H1 (cell line): ENCODE measurements at regions not wholly inside any gene's neighbourhood (a gene's known extent, or its start where the extent isn't known, plus 50 kb on each side); places are given as distances from the start of the nearest gene placed in this dataset.

Source experiments
- CTCF ChIA-PET: fragments of 300-600 bp; sonication (Branson Sonifier 250); formaldehyde crosslinking; loops from one replicate; lab custom pipeline; 2021; ENCODE audit not compliant: partially characterized antibody; lab: Charles Lee
- POLR2A ChIA-PET: fragments of 300-600 bp; sonication (Branson Sonifier 250); formaldehyde crosslinking; loops from one replicate; lab custom pipeline; 2021; ENCODE audit warnings: inconsistent platforms; ENCODE audit not compliant: partially characterized antibody; lab: Charles Lee
- DNase-seq, 2 experiments: peaks; one replicate each; pipeline versions ENCODE4 v3.0.0 to v3.0.0-alpha.2; 2010 to 2022; ENCODE audit warnings: low spot score in 2 of 2, low read depth in 1 of 2, mixed read lengths in 1 of 2
- FAIRE-seq: peaks from 2 replicates; lab custom pipeline; 2011; peaks lifted over from hg19 to GRCh38; lab: Jason Lieb, UNC
- H2AFZ ChIP-seq: 2 replicates; pipeline ENCODE4 v1.8.1; 2012; ENCODE audit warnings: low read length, inconsistent platforms
- H2AK5ac ChIP-seq: 2 replicates; pipeline ENCODE4 v1.6.1; 2013; ENCODE audit warnings: low read depth, low read length
- H2BK120ac ChIP-seq: replicated peaks from 2 replicates; pipeline ENCODE3; 2013; ENCODE audit warnings: low read depth, low read length, inconsistent platforms
- H2BK12ac ChIP-seq: 2 replicates; pipeline ENCODE4 v1.6.1; 2013; ENCODE audit warnings: low read depth, low read length
- H2BK15ac ChIP-seq: 2 replicates; pipeline ENCODE4 v1.6.1; 2013; ENCODE audit warnings: low read length
- H2BK20ac ChIP-seq: 2 replicates; pipeline ENCODE4 v1.6.1; 2013; ENCODE audit warnings: low read length
- H2BK5ac ChIP-seq: 2 replicates; pipeline ENCODE4 v1.6.1; 2013; ENCODE audit warnings: low read depth, low read length
- H3K14ac ChIP-seq: 2 replicates; pipeline ENCODE4 v1.6.1; 2013; ENCODE audit warnings: inconsistent platforms; ENCODE audit not compliant: insufficient read length
- H3K18ac ChIP-seq: 2 replicates; pipeline ENCODE4 v1.6.1; 2013; ENCODE audit warnings: low read length; ENCODE audit errors: extremely low read depth
- H3K23ac ChIP-seq: 2 replicates; pipeline ENCODE4 v1.6.1; 2013; ENCODE audit warnings: inconsistent platforms; ENCODE audit not compliant: insufficient read length
- H3K23me2 ChIP-seq: 2 replicates; pipeline ENCODE4 v1.6.1; 2013; ENCODE audit warnings: low read depth, low read length
- H3K27ac ChIP-seq: 2 replicates; pipeline ENCODE4 v1.6.1; 2011; ENCODE audit warnings: low read depth, low read length, inconsistent platforms
- H3K27me3 ChIP-seq, 4 experiments: replicated peaks in 1 of 4; 1 replicate in 1 of 4; 2 replicates in 3 of 4; pipeline versions ENCODE4 v1.6.1 to v1.8.1; 2011 to 2013; ENCODE audit warnings: low read length in 3 of 4, mild to moderate bottlenecking in 3 of 4, inconsistent platforms in 2 of 4, mixed read lengths in 2 of 4, moderate library complexity in 1 of 4; ENCODE audit not compliant: control insufficient read depth in 3 of 4, insufficient read depth in 3 of 4; ENCODE audit errors: extremely low read depth in 1 of 4
- H3K36me3 ChIP-seq, 4 experiments: 2 replicates each; pipeline versions ENCODE4 v1.6.1 to v1.8.1; 2011 to 2013; ENCODE audit warnings: mild to moderate bottlenecking in 4 of 4, low read length in 3 of 4, moderate library complexity in 2 of 4, control low read depth in 1 of 4, inconsistent platforms in 1 of 4; ENCODE audit not compliant: insufficient read depth in 4 of 4, control insufficient read depth in 2 of 4
- H3K4ac ChIP-seq: replicated peaks from 2 replicates; pipeline ENCODE3; 2013; ENCODE audit warnings: low read length, low read depth, mixed read lengths, inconsistent platforms; ENCODE audit not compliant: insufficient read length
- H3K4me1 ChIP-seq, 4 experiments: replicated peaks in 1 of 4; 1 replicate in 1 of 4; 2 replicates in 3 of 4; pipeline versions ENCODE4 v1.6.1 to v1.8.1; 2011 to 2013; ENCODE audit warnings: low read length in 3 of 4, inconsistent platforms in 2 of 4, mixed read lengths in 1 of 4; ENCODE audit not compliant: insufficient read depth in 4 of 4, control insufficient read depth in 3 of 4
- H3K4me2 ChIP-seq, 2 experiments: 2 replicates each; pipeline versions ENCODE4 v1.6.1 to v1.8.1; 2011 to 2013; ENCODE audit warnings: low read depth in 2 of 2, low read length in 2 of 2, control low read depth in 1 of 2, inconsistent platforms in 1 of 2, mild to moderate bottlenecking in 1 of 2; ENCODE audit not compliant: insufficient read depth in 1 of 2
- H3K4me3 ChIP-seq, 4 experiments: fragments of 200-600, 300-600 bp in 1 of 4; sonication (generic), shearing (Covaris generic), sonication (Bioruptor Twin) in 1 of 4; 2 replicates each; pipeline versions ENCODE4 v1.5.1 to v1.8.1; 2011 to 2016; ENCODE audit warnings: low read length in 4 of 4, low read depth in 3 of 4, control low read depth in 2 of 4, inconsistent platforms in 2 of 4, mild to moderate bottlenecking in 2 of 4, mixed read lengths in 1 of 4, moderate library complexity in 1 of 4; ENCODE audit not compliant: insufficient read depth in 2 of 4; ENCODE audit errors: extremely low read depth in 1 of 4
- H3K56ac ChIP-seq: replicated peaks from 2 replicates; pipeline ENCODE3; 2013; ENCODE audit warnings: low read depth, mild to moderate bottlenecking, mixed read lengths, low read length, inconsistent platforms; ENCODE audit not compliant: insufficient read length
- H3K79me1 ChIP-seq: 2 replicates; pipeline ENCODE4 v1.6.1; 2013; ENCODE audit warnings: low read depth, low read length, control low read depth
- H3K79me2 ChIP-seq, 2 experiments: 2 replicates each; pipeline versions ENCODE4 v1.6.1 to v1.8.1; 2012 to 2013; ENCODE audit warnings: low read length in 2 of 2, mild to moderate bottlenecking in 2 of 2, inconsistent platforms in 1 of 2; ENCODE audit not compliant: insufficient read depth in 2 of 2, control insufficient read depth in 1 of 2
- H3K9ac ChIP-seq, 4 experiments: replicated peaks in 1 of 4; 1 replicate in 1 of 4; 2 replicates in 3 of 4; pipeline versions ENCODE4 v1.6.1 to v1.8.1; 2011 to 2013; ENCODE audit warnings: low read depth in 3 of 4, low read length in 3 of 4, control low read depth in 2 of 4, mild to moderate bottlenecking in 2 of 4, moderate library complexity in 2 of 4, inconsistent platforms in 1 of 4; ENCODE audit errors: extremely low read depth in 1 of 4
- H3K9me3 ChIP-seq, 2 experiments: 2 replicates each; pipeline versions ENCODE4 v1.6.1 to v1.8.1; 2012 to 2013; ENCODE audit warnings: mild to moderate bottlenecking in 2 of 2, moderate library complexity in 2 of 2, control low read depth in 1 of 2, inconsistent platforms in 1 of 2, low read depth in 1 of 2, low read length in 1 of 2, mixed read lengths in 1 of 2; ENCODE audit not compliant: insufficient read depth in 2 of 2
- H4K20me1 ChIP-seq, 2 experiments: replicated peaks in 1 of 2; 2 replicates each; pipeline versions ENCODE3 to v1.8.1; 2011 to 2013; ENCODE audit warnings: inconsistent platforms in 2 of 2, low read length in 2 of 2, mild to moderate bottlenecking in 1 of 2; ENCODE audit not compliant: insufficient read depth in 2 of 2, control insufficient read depth in 1 of 2
- H4K5ac ChIP-seq: 2 replicates; pipeline ENCODE4 v1.6.1; 2013; ENCODE audit warnings: low read length, low read depth, mixed read lengths, inconsistent platforms; ENCODE audit not compliant: insufficient read length
- H4K8ac ChIP-seq: 2 replicates; pipeline ENCODE4 v1.8.0; 2013; ENCODE audit warnings: mild to moderate bottlenecking, moderate library complexity, low read length, inconsistent platforms; ENCODE audit not compliant: insufficient read depth; ENCODE audit errors: extremely low read depth
- H4K91ac ChIP-seq: replicated peaks from 2 replicates; pipeline ENCODE3; 2013; ENCODE audit warnings: low read length, mixed read lengths, inconsistent platforms; ENCODE audit not compliant: insufficient read length
- ATF2 ChIP-seq: IDR thresholded peaks from 2 replicates; pipeline ENCODE4 v1.6.1; 2012; ENCODE audit warnings: low read length, inconsistent platforms
- CBX5 ChIP-seq: fragments of 300-800, 300-1000 bp; sonication (generic); IDR thresholded peaks from 2 replicates; pipeline ENCODE4 v1.7.1; 2016; ENCODE audit warnings: antibody characterized with exemption, low read length, low read depth
- EP300 ChIP-seq, 2 experiments: IDR thresholded peaks; 1 replicate in 1 of 2; 2 replicates in 1 of 2; pipeline ENCODE4 v1.6.1; 2011 to 2012; ENCODE audit warnings: low read depth in 2 of 2, low read length in 2 of 2, mild to moderate bottlenecking in 2 of 2, borderline replicate concordance in 1 of 2, inconsistent platforms in 1 of 2, moderate library complexity in 1 of 2
- JUND ChIP-seq: IDR thresholded peaks from 2 replicates; pipeline ENCODE4 v1.6.1; 2011; ENCODE audit warnings: mild to moderate bottlenecking, improper control_type of control experiment, low read length
- NRF1 ChIP-seq: IDR thresholded peaks from 2 replicates; pipeline ENCODE4 v1.6.1; 2011; ENCODE audit warnings: mild to moderate bottlenecking, low read depth, low read length, improper control_type of control experiment
- POLR2AphosphoS5 ChIP-seq: IDR thresholded peaks from 2 replicates; pipeline ENCODE4 v1.6.1; 2011; ENCODE audit warnings: low read depth, low read length
- RNF2 ChIP-seq: fragments of 200-900, 300-1000 bp; sonication (generic); IDR thresholded peaks from 2 replicates; pipeline ENCODE4 v1.7.1; 2016; ENCODE audit warnings: borderline replicate concordance, low read depth, mild to moderate bottlenecking, antibody characterized with exemption, low read length; ENCODE audit not compliant: poor library complexity, severe bottlenecking; ENCODE audit errors: missing control alignments
- SRF ChIP-seq: IDR thresholded peaks from 2 replicates; pipeline ENCODE4 v1.6.1; 2011; ENCODE audit warnings: mild to moderate bottlenecking, low read depth, low read length, moderate library complexity
- ZNF274 ChIP-seq: IDR thresholded peaks from 2 replicates; pipeline ENCODE4 v1.7.0; 2012; ENCODE audit warnings: low read length, borderline replicate concordance; ENCODE audit errors: extremely low read depth
- WGBS, 2 experiments: shearing (Covaris generic) in 1 of 2; methylation state at CpG; one replicate each; pipeline versions ENCODE4 v1.1.6 to v1.1.7; 2013 to 2015; ENCODE audit warnings: low lambda C conversion rate in 2 of 2, mixed read lengths in 2 of 2, inconsistent platforms in 1 of 2, low coverage in 1 of 2, missing lambda C conversion rate in 1 of 2; ENCODE audit not compliant: insufficient replicate concordance in 2 of 2, insufficient coverage in 1 of 2, insufficient read length in 1 of 2; ENCODE audit errors: extremely low coverage in 1 of 2, missing lambda C conversion rate in 1 of 2; 5-methylcytosine and 5-hydroxymethylcytosine counted together

GRCh38 chr4:79673898-79674297 lies 265.9 kb upstream of the GK2 start:
- 96% methylated on average over 3 of the region's 3 CpGs; no CpG with 5 or more reads in 1 of the 2 experiments for WGBS, 2 experiments

More at GRCh38 chr4:79673898-79674297, 265.9 kb upstream of the GK2 start:
- Histone ChIP-seq H3K23me2 (no peaks in the 10 kb centered on the region), H2BK15ac (no peak overlapping the region), H4K91ac (no peak overlapping the region), H3K79me1 (no peaks in the 10 kb centered on the region), H3K14ac (no peak overlapping the region), H3K9ac (no peak overlapping the region), H3K4me3 (no peak overlapping the region), H4K5ac (no peak overlapping the region), H3K36me3 (no peaks in the 10 kb centered on the region), H2AK5ac (no peak overlapping the region), H2BK120ac (no peak overlapping the region), H3K79me2 (no peaks in the 10 kb centered on the region), H3K9me3 (no peaks in the 10 kb centered on the region), H3K27me3 (no peaks in the 10 kb centered on the region), H2BK5ac (no peak overlapping the region), H3K56ac (no peak overlapping the region), H4K8ac (no peak overlapping the region), H3K4me2 (no peak overlapping the region), H3K27ac (no peak overlapping the region), H2BK20ac (no peak overlapping the region), H3K18ac (no peak overlapping the region), H3K4me1 (no peaks in the 10 kb centered on the region), H2AFZ (no peak overlapping the region), H3K4ac (no peak overlapping the region), H2BK12ac (no peak overlapping the region), H4K20me1 (no peaks in the 10 kb centered on the region), H3K23ac (no peak overlapping the region)
- no peak for FAIRE-seq
- POLR2A ChIA-PET, result no interaction called here
- CTCF ChIA-PET, result no interaction called here
- TF ChIP-seq SRF, result no peak
- TF ChIP-seq ZNF274, result no peak
- no peak for TF ChIP-seq JUND
- no peak for TF ChIP-seq CBX5
- no peak for TF ChIP-seq ATF2
- no peak for TF ChIP-seq EP300 (IDR thresholded peaks at IDR 0.05; ENCODE audit: borderline replicate concordance in 1 of 2, low read depth in 2 of 2, low read length in 2 of 2)
- no peak for TF ChIP-seq NRF1
- no peak for TF ChIP-seq RNF2
- TF ChIP-seq POLR2AphosphoS5, result no peak
- DNase-seq, result no peak
